PFSK-1 (cell line): ENCODE measurements at regions not wholly inside any gene's neighbourhood (a gene's known extent, or its start where the extent isn't known, plus 50 kb on each side); places are given as distances from the start of the nearest gene placed in this dataset.

Source experiments
- FOXP2 ChIP-seq: optimal IDR thresholded peaks from 2 replicates; pipeline ENCODE3; 2011; ENCODE audit warnings: borderline replicate concordance, control low read depth, inconsistent platforms; ENCODE audit not compliant: insufficient read depth; ENCODE audit errors: extremely low read length, extremely low read depth
- POLR2AphosphoS5 ChIP-seq: IDR thresholded peaks from 2 replicates; pipeline ENCODE4 v1.6.1; 2012; ENCODE audit warnings: low read depth, mild to moderate bottlenecking, control low read depth, low read length, moderate library complexity
- REST ChIP-seq, 2 experiments: IDR thresholded peaks; 2 replicates each; pipeline versions ENCODE4 v1.6.1 to v1.8.0; 2011 to 2012; ENCODE audit warnings: low read depth in 2 of 2, low read length in 2 of 2, control low read depth in 1 of 2, inconsistent platforms in 1 of 2, mild to moderate bottlenecking in 1 of 2, moderate library complexity in 1 of 2; ENCODE audit not compliant: insufficient read depth in 1 of 2
- SIN3A ChIP-seq: IDR thresholded peaks from 2 replicates; pipeline ENCODE4 v1.6.1; 2012; ENCODE audit warnings: mild to moderate bottlenecking, low read length, moderate library complexity, borderline replicate concordance; ENCODE audit not compliant: insufficient read depth
- TAF1 ChIP-seq: IDR thresholded peaks from 2 replicates; pipeline ENCODE4 v1.6.1; 2012; ENCODE audit warnings: low read length, control low read depth, borderline replicate concordance; ENCODE audit not compliant: insufficient read depth

GRCh38 chr5:103389357-103389756 lies 130.8 kb downstream of the MACIR start:
- TF ChIP-seq SIN3A (no peak), POLR2AphosphoS5 (no peak), REST (IDR thresholded peaks at IDR 0.05; ENCODE audit: insufficient read depth in 1 of 2, low read depth in 2 of 2, low read length in 2 of 2) (no peak), FOXP2 (no peak), TAF1 (no peak)

- no peak for TF ChIP-seq FOXP2
- TF ChIP-seq REST (IDR thresholded peaks at IDR 0.05; ENCODE audit: insufficient read depth in 1 of 2, low read depth in 2 of 2, low read length in 2 of 2), result no peak
- TF ChIP-seq TAF1, result no peak
- TF ChIP-seq POLR2AphosphoS5, result no peak
- TF ChIP-seq SIN3A, result no peak
Observed at GRCh38 chr5:103385722-103386121, 127.2 kb downstream of the MACIR start.

GRCh38 chr5:103375863-103376591 lies 117.5 kb downstream of the MACIR start:
- TF ChIP-seq POLR2AphosphoS5, result no peak
- TF ChIP-seq TAF1, result no peak
- no peak for TF ChIP-seq FOXP2
- TF ChIP-seq SIN3A, result no peak
- no peak for TF ChIP-seq REST (IDR thresholded peaks at IDR 0.05; ENCODE audit: insufficient read depth in 1 of 2, low read depth in 2 of 2, low read length in 2 of 2)

GRCh38 chr5:103375350-103375749 lies 116.8 kb downstream of the MACIR start:
- TF ChIP-seq POLR2AphosphoS5, result no peak
- no peak for TF ChIP-seq SIN3A
- no peak for TF ChIP-seq FOXP2
- TF ChIP-seq TAF1, result no peak
- no peak for TF ChIP-seq REST (IDR thresholded peaks at IDR 0.05; ENCODE audit: insufficient read depth in 1 of 2, low read depth in 2 of 2, low read length in 2 of 2)

GRCh38 chr5:103374473-103374963 lies 116.0 kb downstream of the MACIR start:
- no peak for TF ChIP-seq REST (IDR thresholded peaks at IDR 0.05; ENCODE audit: insufficient read depth in 1 of 2, low read depth in 2 of 2, low read length in 2 of 2)
- TF ChIP-seq POLR2AphosphoS5, result no peak
- no peak for TF ChIP-seq TAF1
- no peak for TF ChIP-seq SIN3A
- no peak for TF ChIP-seq FOXP2
